C4-2B (cell line): ENCODE measurements at regions not wholly inside any gene's neighbourhood (a gene's known extent, or its start where the extent isn't known, plus 50 kb on each side); places are given as distances from the start of the nearest gene placed in this dataset.

ENCODE experiments used
- H3K27ac ChIP-seq: fragments of 450-650 bp; 2 replicates; pipeline ENCODE4 v1.5.1; 2017
- CTCF ChIP-seq: fragments of 450-650 bp; conservative IDR thresholded peaks from 2 replicates; pipeline ENCODE4 v1.5.1; 2017; ENCODE audit warnings: mild to moderate bottlenecking
- ZFX ChIP-seq: fragments of 450-650 bp; IDR thresholded peaks from 2 replicates; pipeline ENCODE4 v1.6.1; 2017

- no peak overlapping the region for H3K27ac ChIP-seq
- TF ChIP-seq CTCF = no peak
- no peak for TF ChIP-seq ZFX
Observed at GRCh38 chr12:24195063-24195462, 245.6 kb upstream of the SOX5 start.

GRCh38 chr12:24191117-24191516 is 241.6 kb upstream of the SOX5 start:
- no peak overlapping the region for H3K27ac ChIP-seq
- TF ChIP-seq CTCF = no peak
- no peak for TF ChIP-seq ZFX

GRCh38 chr12:24185782-24186181 is 236.3 kb upstream of the SOX5 start:
- no peak overlapping the region for H3K27ac ChIP-seq
- TF ChIP-seq ZFX (no peak), CTCF (no peak)

- H3K27ac ChIP-seq = no peak overlapping the region
- no peak for TF ChIP-seq CTCF
- TF ChIP-seq ZFX = no peak
Observed at GRCh38 chr12:24177889-24178288, 228.4 kb upstream of the SOX5 start.

GRCh38 chr12:24175929-24176328 is 226.5 kb upstream of the SOX5 start:
- TF ChIP-seq CTCF (no peak), ZFX (no peak)
- no peak overlapping the region for H3K27ac ChIP-seq

- no peak overlapping the region for H3K27ac ChIP-seq
- TF ChIP-seq CTCF (no peak), ZFX (no peak)
Observed at GRCh38 chr12:24175284-24175683, 225.8 kb upstream of the SOX5 start.

GRCh38 chr12:24173067-24173466 is 223.6 kb upstream of the SOX5 start:
- TF ChIP-seq ZFX = no peak
- TF ChIP-seq CTCF = no peak
- no peak overlapping the region for H3K27ac ChIP-seq
